HEK293 (cell line): ENCODE measurements at regions not wholly inside any gene's neighbourhood (a gene's known extent, or its start where the extent isn't known, plus 50 kb on each side); places are given as distances from the start of the nearest gene placed in this dataset.

ENCODE experiments used
- BCL11B ChIP-seq: fragments of 450-650 bp; formaldehyde crosslinking; IDR thresholded peaks from 2 replicates; pipeline ENCODE4 v1.5.1; 2016; ENCODE audit warnings: low read depth, missing biosample characterization, missing genetic modification characterization
- CTCF ChIP-seq: fragments of 450-650 bp; formaldehyde crosslinking; IDR thresholded peaks from 2 replicates; pipeline ENCODE4 v1.5.1; 2016; ENCODE audit warnings: missing biosample characterization, missing genetic modification characterization
- KLF9 ChIP-seq: fragments of 450-650 bp; formaldehyde crosslinking; IDR thresholded peaks from 2 replicates; pipeline ENCODE4 v1.5.1; 2016; ENCODE audit warnings: missing biosample characterization, missing genetic modification characterization, low read depth
- RBAK ChIP-seq: fragments of 450-650 bp; formaldehyde crosslinking; IDR thresholded peaks from 2 replicates; pipeline ENCODE4 v1.5.1; 2016; ENCODE audit warnings: missing biosample characterization, missing genetic modification characterization
- ZBTB7A ChIP-seq: fragments of 450-650 bp; formaldehyde crosslinking; IDR thresholded peaks from 2 replicates; pipeline ENCODE4 v1.5.1; 2016; ENCODE audit warnings: low read depth, missing biosample characterization, missing genetic modification characterization
- ZEB2 ChIP-seq: fragments of 450-650 bp; formaldehyde crosslinking; IDR thresholded peaks from 2 replicates; pipeline ENCODE4 v1.5.1; 2016; ENCODE audit warnings: missing biosample characterization, missing genetic modification characterization
- ZNF148 ChIP-seq: fragments of 450-650 bp; formaldehyde crosslinking; IDR thresholded peaks from 2 replicates; pipeline ENCODE4 v1.5.0; 2017; ENCODE audit warnings: missing biosample characterization, missing genetic modification characterization, borderline replicate concordance
- ZNF335 ChIP-seq: fragments of 450-650 bp; formaldehyde crosslinking; conservative IDR thresholded peaks from 2 replicates; pipeline ENCODE4 v1.5.1; 2016; ENCODE audit warnings: missing biosample characterization, missing genetic modification characterization
- ZNF391 ChIP-seq: fragments of 450-650 bp; formaldehyde crosslinking; IDR thresholded peaks from 2 replicates; pipeline ENCODE4 v1.5.1; 2016; ENCODE audit warnings: low read depth, missing biosample characterization, missing genetic modification characterization, borderline replicate concordance
- ZNF416 ChIP-seq: fragments of 450-650 bp; formaldehyde crosslinking; IDR thresholded peaks from 2 replicates; pipeline ENCODE4 v1.5.1; 2016; ENCODE audit warnings: missing biosample characterization, missing genetic modification characterization
- ZNF623 ChIP-seq: fragments of 450-650 bp; formaldehyde crosslinking; IDR thresholded peaks from 2 replicates; pipeline ENCODE4 v1.5.1; 2016; ENCODE audit warnings: missing biosample characterization, missing genetic modification characterization
- ZNF639 ChIP-seq: fragments of 450-650 bp; formaldehyde crosslinking; IDR thresholded peaks from 2 replicates; pipeline ENCODE4 v1.5.1; 2016; ENCODE audit warnings: missing biosample characterization, missing genetic modification characterization
- ZNF830 ChIP-seq: fragments of 450-650 bp; IDR thresholded peaks from 2 replicates; pipeline ENCODE4 v1.5.0; 2018; ENCODE audit warnings: missing biosample characterization, missing genetic modification characterization, low read depth, mild to moderate bottlenecking, moderate library complexity

GRCh38 chrX:44062840-44063239 lies 89.7 kb upstream of the NDP start:
- TF ChIP-seq KLF9 (tag by site-specific recombination) = no peak
- TF ChIP-seq RBAK (tag by site-specific recombination) = no peak
- no peak for TF ChIP-seq ZNF416 (tag by site-specific recombination)
- no peak for TF ChIP-seq ZBTB7A (tag by site-specific recombination)
- TF ChIP-seq ZNF148 (tag by site-specific recombination) = no peak
- no peak for TF ChIP-seq CTCF (tag by site-specific recombination)
- TF ChIP-seq ZNF639 = no peak
- TF ChIP-seq ZNF830 = no peak
- no peak for TF ChIP-seq ZNF391 (tag by site-specific recombination)
- TF ChIP-seq ZEB2 (tag by site-specific recombination) = no peak
- TF ChIP-seq ZNF335 (tag by site-specific recombination) = no peak
- no peak for TF ChIP-seq ZNF623 (tag by site-specific recombination)
- TF ChIP-seq BCL11B (tag by site-specific recombination) = no peak
